ACHN (cell line): ENCODE measurements at regions not wholly inside any gene's neighbourhood (a gene's known extent, or its start where the extent isn't known, plus 50 kb on each side); places are given as distances from the start of the nearest gene placed in this dataset.

ENCODE experiments used
- DNase-seq: peaks from one replicate; pipeline ENCODE4 v3.0.0-alpha.2; 2015
- in situ Hi-C: cut with HindIII; loops from 2 replicates; pipeline ENCODE4 v1.10.0; 2017; ENCODE audit warnings: low sequenced_read_pairs, low pct_ligation_motif_present, low pct_unique_long_range_greater_than_20kb

DNA sequence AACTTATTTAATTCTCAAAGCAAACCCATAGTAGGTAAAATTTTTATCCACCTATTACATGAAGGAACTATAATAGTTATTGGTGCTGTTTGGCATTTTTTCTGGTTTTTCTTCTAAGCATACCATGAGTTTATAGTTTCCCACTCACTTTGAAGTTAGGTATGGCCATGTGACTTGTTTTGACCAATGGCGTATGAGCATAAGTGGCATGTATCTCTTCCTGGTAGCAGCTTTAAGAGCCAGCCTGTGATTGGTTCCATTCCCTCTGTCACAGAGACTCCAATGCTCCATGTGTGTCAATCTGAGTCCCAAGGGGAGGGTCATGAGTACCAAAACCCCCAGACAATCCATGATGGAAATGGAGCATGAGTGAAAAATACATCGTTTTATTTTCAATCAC, 282.9 kb upstream of the N4BP1 start:
- in situ Hi-C loops: no loop called here
- no peak for DNase-seq

- in situ Hi-C loops: no loop called here
- no peak for DNase-seq
These were observed 277.7 kb upstream of the N4BP1 start for GRCh38 chr16:48887646-48888210.

- in situ Hi-C loops: no loop called here
- no peak for DNase-seq
These were observed 275.5 kb upstream of the N4BP1 start for GRCh38 chr16:48885471-48885870.

DNA sequence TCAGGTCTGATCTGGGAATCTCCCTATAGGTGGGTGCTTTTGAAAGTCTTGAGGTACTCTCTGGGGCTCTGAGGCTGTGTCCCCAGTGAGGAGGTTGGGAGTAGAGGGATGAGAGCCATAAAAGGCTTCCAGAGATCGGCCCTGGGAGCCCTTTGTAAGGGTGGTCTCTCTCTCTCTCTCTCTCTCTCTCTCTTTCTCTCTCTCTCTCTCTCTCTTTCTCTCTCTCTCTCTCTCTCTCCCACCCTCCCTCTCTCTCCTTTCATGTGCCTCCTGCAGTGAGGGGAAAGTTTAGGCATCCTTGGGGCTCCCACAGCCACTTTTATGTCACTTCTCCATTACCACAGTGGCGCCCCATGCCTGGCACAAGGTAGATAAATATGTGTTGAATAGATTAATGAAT, 271.3 kb upstream of the N4BP1 start:
- in situ Hi-C loops: no loop called here
- DNase-seq: no peak

GRCh38 chr16:48879223-48880122, 269.5 kb upstream of the N4BP1 start:
- in situ Hi-C loops: no loop called here
- no peak for DNase-seq

DNA sequence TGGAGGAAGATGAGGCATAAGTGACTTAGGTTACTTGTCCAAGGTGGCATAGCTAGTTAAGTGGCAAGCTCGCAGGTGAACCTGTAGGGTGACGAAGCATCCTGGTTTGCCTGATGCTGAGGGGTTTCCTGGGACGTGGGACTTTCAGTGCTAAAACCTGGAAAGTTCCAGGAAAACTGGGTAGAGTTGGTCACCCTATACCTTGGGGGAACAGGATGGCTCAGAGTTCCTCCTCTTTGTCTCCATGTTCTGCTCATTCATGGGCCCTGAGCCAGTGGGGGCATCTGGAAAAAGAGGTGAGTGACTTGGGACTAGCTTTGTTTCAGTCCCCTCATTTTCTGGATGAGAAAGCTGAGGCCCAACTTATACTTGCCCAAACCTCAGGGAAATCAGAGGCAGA, 268.0 kb upstream of the N4BP1 start:
- no peak for DNase-seq
- in situ Hi-C loops: no loop called here

DNA sequence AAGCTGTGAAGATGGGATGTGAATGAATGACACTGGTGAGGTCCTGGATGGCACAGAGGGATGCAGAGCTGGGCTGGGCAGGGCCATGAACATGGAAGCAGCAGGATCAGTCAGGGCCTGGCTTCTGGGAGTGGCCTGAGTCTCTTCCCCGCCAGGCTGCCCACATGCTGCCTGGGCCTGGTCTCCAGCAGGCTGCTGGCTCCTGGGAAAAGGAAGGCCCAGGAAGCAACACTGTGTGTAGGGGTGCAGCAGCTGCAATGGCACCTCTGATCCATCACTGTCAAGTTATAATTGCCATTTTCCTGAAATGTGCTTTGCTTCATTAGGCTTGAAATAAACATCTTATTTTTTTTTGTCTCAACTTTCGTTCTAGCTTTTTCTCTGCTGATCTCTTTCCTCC, 260.2 kb upstream of the N4BP1 start:
- in situ Hi-C loops: no loop called here
- no peak for DNase-seq

DNA sequence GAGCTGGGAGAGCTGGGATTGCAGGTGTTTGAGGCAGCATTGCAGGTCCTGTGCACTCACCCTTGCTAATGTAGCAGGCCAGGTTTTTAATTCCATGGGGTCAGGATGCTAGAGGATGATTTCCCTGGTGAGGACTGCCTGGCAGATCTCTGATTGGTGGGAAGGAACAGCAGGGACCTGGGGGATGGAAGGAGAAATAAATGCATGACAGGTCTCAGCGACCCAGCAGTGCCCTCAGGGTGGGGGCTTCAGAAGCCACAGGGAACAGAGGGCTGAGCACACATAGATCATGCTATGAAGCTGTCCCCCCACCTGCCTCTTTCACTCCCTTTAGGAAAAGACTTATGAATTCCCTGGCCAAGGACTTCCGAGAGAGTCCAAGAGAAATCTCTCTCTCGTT, 255.5 kb upstream of the N4BP1 start:
- in situ Hi-C loops: no loop called here
- no peak for DNase-seq

GRCh38 chr16:48864055-48864454, 254.1 kb upstream of the N4BP1 start:
- in situ Hi-C loops: no loop called here
- DNase-seq: no peak

GRCh38 chr16:48862087-48862532, 252.1 kb upstream of the N4BP1 start:
- peak; percentile 38 for DNase-seq
- in situ Hi-C loops: no loop called here

- in situ Hi-C loops: no loop called here
- no peak for DNase-seq
These were observed 250.4 kb upstream of the N4BP1 start for GRCh38 chr16:48860341-48860740.

GRCh38 chr16:48852951-48853350, 243.0 kb upstream of the N4BP1 start:
- DNase-seq: no peak
- in situ Hi-C loops: no loop called here

- no peak for DNase-seq
- in situ Hi-C loops: no loop called here
These were observed 242.5 kb upstream of the N4BP1 start for GRCh38 chr16:48852458-48852857.

- in situ Hi-C loops: no loop called here
- no peak for DNase-seq
These were observed 240.3 kb upstream of the N4BP1 start for GRCh38 chr16:48850097-48850770.

GRCh38 chr16:48846277-48846676, 236.3 kb upstream of the N4BP1 start:
- in situ Hi-C loops: no loop called here
- DNase-seq: no peak

DNA sequence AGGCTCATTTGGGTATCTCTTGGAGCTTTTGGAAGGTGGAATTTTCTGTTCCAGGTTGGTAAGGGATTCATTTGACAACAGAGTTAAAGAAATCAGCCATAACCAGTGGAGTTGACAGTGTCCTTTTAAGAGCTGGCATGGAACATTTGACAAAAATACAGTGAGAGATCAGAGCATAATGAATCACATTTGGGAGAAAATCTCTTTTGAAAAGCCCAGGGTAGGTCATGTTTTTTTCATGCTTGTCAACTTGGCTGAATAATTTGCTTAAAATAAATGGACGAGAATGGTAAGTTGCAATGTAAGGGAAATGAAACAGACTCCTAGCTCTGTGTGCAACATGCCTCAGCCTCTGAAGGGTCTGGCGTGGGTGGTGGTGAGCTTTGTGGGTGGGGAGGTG, 235.3 kb upstream of the N4BP1 start:
- in situ Hi-C loops: no loop called here
- DNase-seq: no peak

- no peak for DNase-seq
- in situ Hi-C loops: no loop called here
These were observed 228.4 kb upstream of the N4BP1 start for GRCh38 chr16:48838349-48838748.

- in situ Hi-C loops: no loop called here
- DNase-seq: no peak
These were observed 226.7 kb upstream of the N4BP1 start for GRCh38 chr16:48836636-48837035.

DNA sequence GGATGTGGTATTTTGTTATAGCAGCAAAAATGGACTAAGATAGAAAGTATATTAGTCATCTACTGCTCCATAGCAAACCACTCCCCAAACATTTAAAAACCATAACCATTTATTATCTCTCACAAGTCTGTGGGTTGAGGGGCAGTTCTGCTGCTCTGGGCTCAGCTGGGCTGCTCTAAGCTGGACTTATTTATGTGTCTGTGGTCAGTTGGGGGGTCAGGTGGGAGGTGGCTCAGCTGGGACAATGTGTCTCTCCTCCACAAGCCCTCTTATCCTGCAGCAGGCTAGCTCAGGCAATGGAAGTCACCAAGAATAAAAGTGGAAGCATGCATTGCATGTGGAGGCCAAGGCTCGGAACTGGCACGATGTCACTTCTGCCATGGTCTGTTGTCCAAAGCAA, 226.1 kb upstream of the N4BP1 start:
- no peak for DNase-seq
- in situ Hi-C loops: no loop called here

DNA sequence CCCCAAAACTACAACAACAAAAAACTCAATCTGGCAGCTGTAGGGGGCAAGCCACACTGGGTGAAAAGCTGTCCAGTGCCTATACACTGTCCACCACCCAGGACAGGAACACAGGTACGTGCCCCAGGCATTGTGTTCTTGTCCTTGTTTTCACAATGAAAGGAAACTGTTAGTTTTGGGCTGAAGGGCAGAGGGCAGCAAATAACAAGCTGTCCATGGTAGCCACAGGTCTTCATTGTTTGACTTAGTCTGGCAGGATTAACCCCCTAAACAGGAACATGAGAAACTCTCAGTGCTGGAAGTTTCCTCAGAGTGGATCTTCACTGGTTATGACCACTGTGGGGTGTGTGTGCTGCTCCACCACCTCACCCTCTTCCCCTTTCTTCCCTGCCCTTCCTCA, 224.6 kb upstream of the N4BP1 start:
- in situ Hi-C loops: no loop called here
- no peak for DNase-seq
